IPS-NIHi11 (cell line): ENCODE measurements at regions not wholly inside any gene's neighbourhood (a gene's known extent, or its start where the extent isn't known, plus 50 kb on each side); places are given as distances from the start of the nearest gene placed in this dataset.
A peak's percentile ranks its signal among the peaks of the same experiment; 100 is the strongest.
"Not testable (repeated sequence)": the region's sequence is repeated elsewhere in the genome, so short reads cannot be mapped to it uniquely, and the experiment has no call there.

Experiments
- DNase-seq: peaks from one replicate; pipeline ENCODE4 v3.0.0; 2012; ENCODE audit warnings: mixed read lengths, low spot score

- peak; percentile 39 for DNase-seq
Measured at GRCh38 chrX:4547213-4547836, 833.9 kb upstream of the PRKX start.

GRCh38 chrX:4546178-4546577 is 832.7 kb upstream of the PRKX start:
- not testable (repeated sequence) for DNase-seq

GRCh38 chrX:4528247-4528646 is 814.8 kb upstream of the PRKX start:
- DNase-seq = no peak

- DNase-seq = no peak
Measured at GRCh38 chrX:4485912-4486311, 772.5 kb upstream of the PRKX start.

- DNase-seq = no peak
Measured at GRCh38 chrX:4484266-4484665, 770.8 kb upstream of the PRKX start.

- DNase-seq = no peak
Measured at GRCh38 chrX:4451591-4451990, 738.1 kb upstream of the PRKX start.

- no peak for DNase-seq
Measured at GRCh38 chrX:4450177-4450576, 736.7 kb upstream of the PRKX start.

- no peak for DNase-seq
Measured at GRCh38 chrX:4435905-4436304, 722.5 kb upstream of the PRKX start.

GRCh38 chrX:4397471-4397870 is 684.0 kb upstream of the PRKX start:
- no peak for DNase-seq

- DNase-seq = peak; percentile 20
Measured at GRCh38 chrX:4382273-4382672, 668.8 kb upstream of the PRKX start.

- no peak for DNase-seq
Measured at GRCh38 chrX:4380710-4381109, 667.3 kb upstream of the PRKX start.

GRCh38 chrX:4379071-4379470 is 665.6 kb upstream of the PRKX start:
- no peak for DNase-seq

GRCh38 chrX:4373791-4374190 is 660.3 kb upstream of the PRKX start:
- DNase-seq = no peak

- DNase-seq = no peak
Measured at GRCh38 chrX:4358577-4358976, 645.1 kb upstream of the PRKX start.

- no peak for DNase-seq
Measured at GRCh38 chrX:4322916-4323315, 609.5 kb upstream of the PRKX start.

GRCh38 chrX:4320436-4320947 is 607.0 kb upstream of the PRKX start:
- DNase-seq = peak; percentile 8

- DNase-seq = no peak
Measured at GRCh38 chrX:4315891-4316290, 602.4 kb upstream of the PRKX start.

- DNase-seq = no peak
Measured at GRCh38 chrX:4314586-4314985, 601.1 kb upstream of the PRKX start.

- no peak for DNase-seq
Measured at GRCh38 chrX:4277122-4277521, 563.7 kb upstream of the PRKX start.

GRCh38 chrX:4268676-4269075 is 555.2 kb upstream of the PRKX start:
- DNase-seq = no peak

- no peak for DNase-seq
Measured at GRCh38 chrX:4265036-4265435, 551.6 kb upstream of the PRKX start.

- DNase-seq = peak; percentile 10
Measured at GRCh38 chrX:4263030-4263803, 549.8 kb upstream of the PRKX start.

GRCh38 chrX:4253092-4253491 is 539.6 kb upstream of the PRKX start:
- DNase-seq = no peak

GRCh38 chrX:4249401-4249800 is 536.0 kb upstream of the PRKX start:
- DNase-seq = no peak
